ENCODE measurements at regions not wholly inside any gene's neighbourhood (a gene's known extent, or its start where the extent isn't known, plus 50 kb on each side); places are given as distances from the start of the nearest gene placed in this dataset.

DNA sequence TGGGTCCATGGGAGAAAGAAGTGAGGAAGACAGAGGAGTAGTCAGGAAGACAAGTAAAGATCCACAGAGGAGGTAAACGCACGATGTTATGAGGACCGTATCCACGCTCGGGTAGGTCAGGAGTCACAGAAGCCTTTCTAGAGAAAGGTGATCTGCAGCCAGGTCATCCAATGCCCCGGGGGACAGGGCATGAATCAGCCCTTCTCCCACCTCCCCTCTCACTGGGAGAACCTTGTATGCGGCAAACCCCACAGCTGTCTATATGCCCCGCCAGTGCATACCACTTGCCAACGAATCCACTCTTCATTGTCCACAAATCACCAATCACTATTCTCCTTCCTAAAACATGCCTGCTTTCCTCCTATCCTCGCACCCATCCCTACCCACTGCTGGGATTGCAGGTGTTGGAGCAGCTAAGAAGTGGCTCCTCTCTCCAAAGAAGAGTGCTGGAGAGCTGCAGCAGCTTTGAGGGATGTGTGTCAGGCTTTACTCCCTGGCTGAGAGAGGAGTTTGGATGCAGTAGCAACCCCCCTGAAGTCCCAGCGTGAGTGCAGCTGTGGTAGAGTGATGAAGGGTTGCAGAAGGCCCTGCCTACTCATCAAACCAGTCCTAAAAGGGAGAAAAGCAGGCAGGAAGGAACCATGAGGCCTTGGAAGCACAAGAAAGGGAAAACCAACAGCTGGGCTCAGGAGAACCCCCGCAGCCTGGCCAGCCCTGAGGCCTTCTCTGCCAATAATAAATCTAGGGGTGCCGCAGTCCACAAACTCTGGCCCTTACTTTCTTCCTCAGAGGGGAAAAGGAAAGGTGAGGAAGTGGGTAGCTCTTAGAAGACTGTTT lies 102.2 kb upstream of the GADD45A start (continued):
- TF ChIP-seq HDAC6 (IDR thresholded peaks at IDR 0.05; ENCODE audit: low read depth, low read length): no peak
- TF ChIP-seq CHD2 (IDR thresholded peaks at IDR 0.05; ENCODE audit: low read length): no peak

Data from H1 (cell line).